ENCODE measurements at regions not wholly inside any gene's neighbourhood (a gene's known extent, or its start where the extent isn't known, plus 50 kb on each side); places are given as distances from the start of the nearest gene placed in this dataset.
"Not testable (repeated sequence)": the region's sequence is repeated elsewhere in the genome, so short reads cannot be mapped to it uniquely, and the experiment has no call there.

DNA sequence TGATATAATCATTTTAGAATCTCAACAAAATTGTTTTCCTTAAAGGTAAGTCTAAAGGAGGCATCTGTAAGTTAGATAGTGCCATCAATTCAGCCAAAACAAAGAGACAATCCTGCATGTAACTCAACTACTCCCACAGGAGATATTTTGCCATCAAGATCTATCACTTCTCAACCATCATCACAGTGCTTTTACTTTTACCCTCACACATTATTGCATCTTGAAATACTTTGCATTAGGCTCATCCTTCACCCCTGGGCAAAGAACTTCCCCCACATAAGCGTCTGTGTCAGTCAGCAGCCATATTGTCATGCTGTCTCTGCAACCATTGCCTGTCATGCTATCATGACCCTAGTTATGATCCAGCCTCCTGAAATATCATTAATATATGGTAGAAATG, 54.9 kb upstream of the NLGN1 start:
- no peak for DNase-seq

- no peak for DNase-seq
These were observed 56.9 kb upstream of the NLGN1 start for GRCh38 chr3:173340626-173341025.

DNA sequence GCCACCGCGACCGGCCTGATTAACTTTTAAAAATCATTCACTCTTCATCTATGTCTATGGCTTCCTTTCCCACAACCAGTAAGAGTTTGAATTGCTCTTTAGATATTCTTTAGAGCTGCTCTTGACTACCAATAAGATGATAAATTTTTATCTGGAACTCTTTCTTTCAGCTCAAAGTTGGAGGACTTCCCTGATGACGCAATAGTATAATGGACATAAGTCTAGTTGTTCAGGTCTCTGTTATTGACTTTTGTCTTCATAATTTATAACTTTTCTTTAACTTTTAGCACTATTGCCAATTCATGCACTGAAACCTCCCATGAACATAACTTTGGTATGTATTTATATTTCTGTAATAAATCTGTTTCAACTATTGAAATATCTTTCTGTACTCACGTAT, 61.3 kb upstream of the NLGN1 start:
- no peak for DNase-seq

GRCh38 chr3:173306110-173306509, 91.4 kb upstream of the NLGN1 start:
- no peak for DNase-seq

DNA sequence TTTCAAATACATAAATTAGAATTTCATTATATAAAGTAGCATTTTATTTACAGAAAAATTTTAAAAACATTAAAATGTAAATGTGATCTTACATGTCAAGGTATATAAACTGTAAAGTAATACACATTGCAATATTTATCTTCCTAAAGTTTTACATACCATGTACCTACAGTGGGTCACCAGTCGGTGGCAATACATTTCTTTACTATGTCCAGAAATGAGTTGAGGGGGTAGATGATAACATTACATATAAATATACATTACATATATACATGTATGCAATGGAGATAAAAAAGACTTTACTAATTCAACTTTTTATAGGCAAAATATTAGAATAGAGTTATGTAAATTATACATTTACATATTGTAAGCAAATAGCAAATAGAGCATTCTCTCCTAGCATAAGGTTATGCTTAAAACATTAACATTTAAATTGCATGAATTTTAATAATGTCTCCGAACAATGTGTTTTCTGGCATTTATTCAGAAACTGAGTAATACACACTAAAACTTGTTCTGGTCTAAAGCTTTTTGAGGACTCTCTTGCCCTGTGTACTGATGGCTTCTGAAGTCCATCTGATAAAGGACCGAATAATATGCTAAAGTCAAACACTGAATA, 93.3 kb upstream of the NLGN1 start:
- no peak for DNase-seq

DNA sequence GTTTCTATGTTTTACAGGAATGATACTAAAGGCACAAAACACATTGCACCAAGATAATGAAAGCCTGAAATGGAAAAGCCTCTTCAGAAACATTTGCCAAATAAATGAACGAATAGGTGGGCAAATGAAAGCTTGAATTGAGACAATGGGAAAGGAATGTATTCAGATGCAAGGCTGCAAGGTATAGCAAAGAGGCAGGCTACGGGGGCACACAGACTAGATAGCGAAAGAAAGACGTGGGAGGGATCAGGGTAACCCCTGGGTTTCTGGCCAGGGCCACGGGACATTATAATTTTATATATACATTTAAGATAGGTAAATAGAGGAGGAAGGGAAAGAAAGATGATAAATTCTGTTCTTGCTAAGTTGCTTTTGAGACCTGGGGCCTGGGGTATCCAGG, 95.9 kb upstream of the NLGN1 start:
- no peak for DNase-seq

DNA sequence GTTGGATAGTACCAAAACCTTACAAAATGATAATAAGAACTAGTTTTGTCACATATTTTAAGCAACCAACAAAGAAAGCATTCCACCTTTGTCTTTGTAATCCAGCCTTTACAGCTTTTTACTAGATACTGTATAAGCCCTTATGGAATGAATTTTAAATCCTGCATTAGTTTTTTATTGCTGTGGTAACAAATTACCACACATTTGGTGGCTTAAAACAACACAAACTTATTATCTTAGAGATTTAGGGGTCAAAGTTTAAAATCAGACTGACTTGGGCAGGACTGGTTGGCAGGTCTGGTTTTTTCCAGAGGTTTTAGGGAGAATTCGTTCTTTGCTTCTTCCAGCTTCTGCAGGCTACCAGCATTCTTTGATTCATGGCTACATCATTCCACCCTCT, 108.5 kb upstream of the NLGN1 start:
- no peak for DNase-seq

- DNase-seq, result no peak
These were observed 110.2 kb upstream of the NLGN1 start for GRCh38 chr3:173287361-173287760.

DNA sequence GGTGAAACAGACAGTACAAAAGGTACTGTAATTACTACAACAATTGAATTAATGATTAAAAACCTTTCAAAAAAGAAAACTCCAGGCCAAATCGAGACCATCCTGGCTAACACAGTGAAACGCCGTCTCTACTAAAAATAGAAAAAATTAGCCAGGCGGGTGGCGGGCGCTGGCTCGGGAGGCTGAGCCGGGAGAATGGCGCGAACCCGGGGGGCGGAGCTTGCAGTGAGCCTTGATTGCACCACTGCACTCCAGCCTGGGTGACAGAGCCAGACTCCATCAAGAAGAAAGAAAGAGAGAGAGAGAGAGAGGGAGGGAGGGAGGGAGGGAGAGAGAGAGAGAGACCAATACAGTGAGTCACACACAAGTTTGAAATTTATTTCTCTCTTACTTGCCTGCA, 111.0 kb upstream of the NLGN1 start:
- DNase-seq, result not testable (repeated sequence)

DNA sequence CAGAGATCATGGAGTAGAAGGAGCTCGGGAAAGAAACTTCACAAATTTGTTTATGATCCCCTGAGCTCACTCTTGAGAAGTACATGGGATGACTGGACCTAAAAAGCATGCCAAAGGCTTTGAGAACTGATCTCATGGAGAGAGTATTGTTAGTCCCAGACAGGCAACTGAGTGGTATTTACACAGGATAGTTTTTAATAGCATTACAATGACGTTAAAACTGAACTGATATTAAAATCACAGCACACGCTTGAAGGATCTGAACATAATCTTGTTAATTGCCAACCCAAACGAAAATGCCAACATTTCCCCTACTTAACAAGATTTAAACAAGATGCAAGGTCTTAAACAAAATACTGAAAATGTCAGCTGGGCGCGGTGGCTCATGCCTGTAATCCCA, 113.2 kb upstream of the NLGN1 start:
- DNase-seq, result no peak

GRCh38 chr3:173275740-173276139, 121.8 kb upstream of the NLGN1 start:
- peak; percentile 22 to 26 for DNase-seq

DNA sequence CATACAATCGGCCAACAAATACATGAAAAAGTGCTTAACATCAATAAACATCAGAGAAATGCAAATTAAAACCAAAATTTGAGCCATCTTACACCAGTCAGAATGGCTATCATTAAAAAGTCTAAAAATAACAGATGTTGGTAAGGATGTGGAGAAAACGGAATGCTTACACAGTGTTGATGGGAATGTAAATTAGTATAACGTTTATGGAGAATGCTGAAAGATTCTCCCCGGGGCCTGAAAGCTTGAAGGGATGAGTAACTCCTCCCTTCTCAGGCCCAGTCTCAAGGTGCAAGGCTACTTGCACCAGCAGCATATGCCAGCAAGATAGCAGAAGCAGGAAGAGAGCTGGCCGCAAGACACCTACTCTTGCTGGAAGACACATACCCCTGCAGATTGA, 123.7 kb upstream of the NLGN1 start:
- no peak for DNase-seq

DNA sequence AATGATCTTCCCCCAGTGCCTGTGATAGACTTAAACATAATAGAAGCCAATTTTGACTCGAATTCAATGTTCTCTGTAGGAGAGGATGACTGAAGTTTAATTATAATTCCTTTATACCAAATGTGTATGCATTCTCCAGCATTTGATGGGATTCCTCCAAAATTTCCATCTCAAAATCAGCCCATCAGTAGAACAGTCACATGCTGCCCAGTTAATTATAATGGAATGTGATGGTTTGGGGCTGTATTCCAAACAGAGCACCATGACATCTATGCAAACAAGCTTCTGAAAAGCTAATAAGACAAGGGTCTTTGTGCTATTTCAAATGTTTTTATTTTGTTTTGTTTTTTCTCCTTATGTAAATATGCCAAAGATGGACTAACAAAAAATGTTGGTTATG, 127.7 kb upstream of the SPATA16 start:
- DNase-seq, result no peak

GRCh38 chr3:173267716-173268115, 126.7 kb upstream of the SPATA16 start:
- no peak for DNase-seq

DNA sequence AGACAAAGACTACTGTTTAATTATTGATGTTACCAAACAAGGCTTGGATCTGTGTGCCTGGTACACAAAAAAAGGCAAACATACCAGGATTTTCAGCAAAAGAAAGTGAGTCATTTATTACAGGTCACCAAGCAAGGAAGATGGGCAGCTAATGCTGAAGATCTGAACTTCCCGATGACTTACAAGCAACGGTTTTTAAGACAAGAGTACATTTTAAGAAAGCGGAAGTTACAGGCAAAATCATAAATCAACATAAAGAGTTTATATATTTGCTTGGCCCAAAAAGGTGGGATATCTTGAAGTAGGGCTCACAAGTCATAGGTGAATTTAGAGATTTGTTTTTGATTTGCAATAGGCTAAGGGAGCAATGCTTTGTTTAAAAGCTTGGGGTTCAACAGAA, 125.4 kb upstream of the SPATA16 start:
- DNase-seq, result no peak

DNA sequence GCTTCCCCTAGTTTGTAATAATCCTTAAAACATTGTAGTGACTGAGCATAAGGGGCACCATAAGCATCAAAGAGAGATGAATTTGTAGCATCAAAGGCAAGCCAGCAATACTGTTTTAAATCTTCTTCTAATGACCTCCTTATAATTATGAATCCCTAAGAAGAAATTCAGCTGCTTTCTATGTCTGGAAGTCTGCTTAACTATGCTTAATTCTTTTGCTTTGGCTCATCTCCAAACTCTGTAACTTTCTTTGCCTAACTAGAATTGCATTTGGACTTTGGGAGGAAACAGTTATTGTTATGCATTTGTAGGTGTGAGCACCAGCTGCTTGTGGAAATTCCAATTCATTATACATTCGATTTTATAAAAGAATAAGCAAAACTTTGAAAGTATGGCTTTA, 117.7 kb upstream of the SPATA16 start:
- DNase-seq, result no peak

GRCh38 chr3:173257797-173258196, 116.8 kb upstream of the SPATA16 start:
- no peak for DNase-seq

DNA sequence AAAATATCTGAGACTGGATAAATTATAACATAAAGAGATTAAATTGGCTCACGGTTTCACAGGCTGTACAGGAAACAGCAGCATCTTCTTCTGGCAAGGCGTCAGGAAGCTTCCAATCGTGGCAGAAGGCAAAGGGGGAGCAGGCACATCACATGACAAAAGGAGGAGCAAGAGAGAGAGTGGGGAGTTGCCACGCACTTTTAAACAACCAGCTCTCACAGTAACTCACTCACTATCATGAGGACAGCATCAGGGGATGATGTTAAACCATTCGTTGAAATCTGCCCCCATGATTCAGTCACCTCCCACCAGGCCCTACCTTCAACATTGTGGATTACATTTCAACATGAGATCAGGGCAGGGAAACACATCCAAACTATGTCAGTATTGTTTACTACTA, 114.5 kb upstream of the SPATA16 start:
- DNase-seq, result no peak

DNA sequence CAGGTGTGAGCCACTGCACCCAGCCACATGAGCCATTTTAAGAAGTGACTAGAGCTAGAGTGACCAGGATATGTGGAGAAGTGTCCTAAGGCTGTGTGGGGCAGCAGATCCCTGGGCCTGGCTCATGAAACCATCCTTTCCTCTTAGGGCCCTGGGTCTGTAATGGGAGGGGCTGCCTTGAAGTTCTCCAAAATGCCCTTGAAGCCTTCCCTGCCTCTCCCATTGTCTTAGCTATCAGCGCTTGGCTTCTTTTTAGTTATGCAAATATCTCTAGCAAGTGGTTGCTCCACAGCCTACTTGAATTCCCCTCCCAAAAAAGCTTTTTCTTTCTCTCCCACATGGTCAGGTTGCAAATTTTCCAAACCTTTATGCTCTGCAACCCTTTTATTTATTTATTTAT, 112.4 kb upstream of the SPATA16 start:
- DNase-seq, result no peak

DNA sequence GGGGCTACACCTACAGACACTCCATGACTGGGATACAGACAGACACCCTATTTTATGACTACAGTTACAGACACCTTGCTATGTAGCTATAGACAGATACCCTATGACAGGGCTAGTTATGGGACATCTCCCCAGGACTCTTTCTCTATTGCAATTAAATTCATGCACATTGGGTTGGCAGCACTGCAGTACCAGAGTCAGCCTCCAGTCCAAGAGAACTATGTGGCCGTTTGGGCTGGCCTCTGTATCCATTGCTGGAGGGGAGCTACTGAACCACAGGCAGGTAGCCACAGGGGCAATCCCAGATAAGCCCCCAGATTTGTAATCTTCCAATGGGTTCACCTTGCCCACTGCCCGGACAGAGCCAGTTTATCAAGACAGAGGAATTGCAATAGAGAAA, 108.4 kb upstream of the SPATA16 start:
- DNase-seq, result no peak

- DNase-seq, result no peak
These were observed 100.7 kb upstream of the SPATA16 start for GRCh38 chr3:173241727-173242126.

- DNase-seq, result peak; percentile 20 to 24
These were observed 97.1 kb upstream of the SPATA16 start for GRCh38 chr3:173238091-173238490.

DNA sequence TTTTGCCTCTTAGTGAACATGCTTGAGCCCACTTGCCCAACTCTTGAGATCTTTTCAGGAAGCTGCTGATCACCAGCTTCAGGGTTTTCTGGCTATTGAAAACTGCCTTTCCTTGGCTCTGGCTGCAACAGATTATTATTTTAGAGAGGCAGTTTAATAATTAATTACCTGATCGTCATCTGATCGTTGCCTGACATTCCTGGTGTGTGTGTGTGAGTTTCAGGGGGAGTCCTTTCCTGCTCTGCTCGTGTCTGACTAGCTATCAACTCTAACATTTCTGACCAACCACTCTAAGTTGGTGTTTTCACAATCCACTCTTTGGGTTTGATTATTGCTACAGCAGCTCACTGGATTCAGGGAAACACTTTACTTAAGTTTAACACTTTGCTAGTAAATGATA, 84.3 kb upstream of the SPATA16 start:
- no peak for DNase-seq

- DNase-seq, result peak; percentile 28 to 30
These were observed 80.0 kb upstream of the SPATA16 start for GRCh38 chr3:173221010-173221409.

- DNase-seq, result no peak
These were observed 76.1 kb upstream of the SPATA16 start for GRCh38 chr3:173217127-173217526.

GRCh38 chr3:173216063-173216462, 75.0 kb upstream of the SPATA16 start:
- no peak for DNase-seq

Data from AML-193 (cell line).